GM19452 (cell line): ENCODE measurements at regions not wholly inside any gene's neighbourhood (a gene's known extent, or its start where the extent isn't known, plus 50 kb on each side); places are given as distances from the start of the nearest gene placed in this dataset.

ENCODE experiments used
- ATAC-seq: cut with Tn5 transposase; IDR thresholded peaks from one replicate; pipeline ENCODE4 v1.9.1; 2021; ENCODE audit not compliant: unreplicated experiment

DNA sequence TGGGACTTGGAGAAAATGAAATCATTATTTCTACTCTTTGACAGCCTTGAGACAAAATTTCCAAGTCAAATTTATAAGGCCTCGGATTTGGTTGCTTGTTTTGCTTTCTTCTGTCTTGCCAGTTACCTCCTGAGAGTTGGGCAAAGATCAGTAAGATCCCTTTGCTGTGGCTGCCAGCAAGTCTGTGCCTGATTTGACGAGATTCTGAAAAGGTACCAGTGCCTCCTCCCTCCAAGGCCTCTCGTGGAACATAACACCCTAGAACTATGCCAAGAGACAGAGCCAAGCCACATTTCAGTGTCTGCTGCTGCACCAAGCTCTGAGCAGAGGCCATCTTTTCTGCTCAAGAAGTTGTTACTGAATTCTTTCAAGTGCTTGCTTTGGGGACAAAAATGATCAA, 61.0 kb downstream of the GTPBP8 start:
- no peak for ATAC-seq

DNA sequence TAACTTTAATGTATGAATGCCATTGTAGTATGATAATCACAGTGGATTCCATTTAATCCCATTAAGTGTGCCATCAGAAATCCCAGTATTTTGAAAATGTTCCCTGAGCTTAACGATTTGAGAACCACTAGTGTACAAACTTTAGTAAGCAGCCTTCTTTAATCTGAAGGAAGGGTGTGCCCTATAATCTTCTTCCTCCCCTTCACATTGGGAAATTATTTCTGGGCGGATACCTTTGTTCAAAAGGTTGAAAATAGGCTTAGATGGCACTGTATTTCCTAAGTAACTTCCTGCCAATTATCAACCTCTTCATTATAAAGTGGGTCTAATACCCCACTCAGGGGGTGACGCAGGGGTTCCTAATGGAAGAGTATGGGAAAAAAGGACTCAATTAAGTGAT, 62.4 kb downstream of the GTPBP8 start:
- ATAC-seq, result no peak

DNA sequence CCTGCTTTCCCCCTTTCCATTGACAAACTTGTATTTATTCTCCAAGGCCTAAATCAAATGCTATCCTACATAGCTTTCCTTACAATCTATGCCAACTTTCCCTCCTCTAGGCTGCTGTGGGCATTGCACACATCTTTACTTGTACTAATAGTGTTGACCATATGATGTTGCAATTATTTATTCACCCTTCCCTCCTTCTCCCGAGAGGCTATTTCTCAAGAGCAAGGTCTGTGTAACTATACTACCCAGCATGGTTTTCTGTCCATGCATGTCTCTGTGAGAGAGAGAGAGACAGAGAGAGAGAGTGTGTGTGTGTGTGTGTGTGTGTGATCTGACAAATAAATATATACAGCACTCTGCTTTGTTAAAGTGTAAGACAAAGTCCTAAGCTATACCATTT, 63.8 kb downstream of the GTPBP8 start:
- ATAC-seq, result no peak

DNA sequence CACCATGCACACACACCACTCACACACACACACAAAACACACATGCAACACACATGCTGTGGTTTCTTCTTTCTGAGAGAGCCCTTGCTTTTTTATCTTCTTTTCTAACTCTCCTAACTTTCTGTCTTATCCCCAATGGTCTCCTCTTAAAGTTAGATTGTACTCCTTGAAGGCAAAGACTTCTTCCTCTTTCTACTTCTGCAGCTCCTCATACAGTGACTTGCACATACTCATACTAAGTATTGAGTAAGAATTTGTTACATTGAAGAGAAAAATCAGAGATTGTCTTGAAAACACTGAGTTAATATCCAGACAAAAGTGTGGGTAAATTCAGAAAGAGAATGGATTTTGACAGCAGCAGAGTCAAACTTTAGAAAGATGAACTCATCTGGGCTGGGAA, 64.4 kb downstream of the GTPBP8 start:
- no peak for ATAC-seq

- no peak for ATAC-seq
Measured at GRCh38 chr3:113055961-113056360, 65.2 kb downstream of the GTPBP8 start.

GRCh38 chr3:113057117-113057516, 66.3 kb downstream of the GTPBP8 start:
- ATAC-seq, result peak; percentile 77

- no peak for ATAC-seq
Measured at GRCh38 chr3:113058188-113058587, 67.4 kb downstream of the GTPBP8 start.

DNA sequence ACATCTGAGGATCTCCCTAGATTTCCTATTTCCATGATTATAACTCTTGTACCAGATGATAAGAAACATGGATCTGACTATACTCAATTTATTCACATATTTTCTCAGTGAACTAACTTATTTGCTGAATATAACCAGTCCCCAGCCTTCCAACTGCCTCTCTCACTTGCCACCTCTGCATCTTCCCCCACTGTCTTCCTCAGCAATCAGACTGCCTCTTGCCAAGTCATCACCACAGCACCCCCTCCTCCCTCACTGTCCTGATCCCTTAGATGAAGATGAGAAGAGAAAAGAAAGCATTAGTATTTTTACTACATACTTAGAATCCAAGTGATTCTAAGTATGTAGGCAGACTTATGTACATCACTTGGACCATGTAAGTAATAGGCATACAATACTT, 71.9 kb downstream of the GTPBP8 start:
- no peak for ATAC-seq

DNA sequence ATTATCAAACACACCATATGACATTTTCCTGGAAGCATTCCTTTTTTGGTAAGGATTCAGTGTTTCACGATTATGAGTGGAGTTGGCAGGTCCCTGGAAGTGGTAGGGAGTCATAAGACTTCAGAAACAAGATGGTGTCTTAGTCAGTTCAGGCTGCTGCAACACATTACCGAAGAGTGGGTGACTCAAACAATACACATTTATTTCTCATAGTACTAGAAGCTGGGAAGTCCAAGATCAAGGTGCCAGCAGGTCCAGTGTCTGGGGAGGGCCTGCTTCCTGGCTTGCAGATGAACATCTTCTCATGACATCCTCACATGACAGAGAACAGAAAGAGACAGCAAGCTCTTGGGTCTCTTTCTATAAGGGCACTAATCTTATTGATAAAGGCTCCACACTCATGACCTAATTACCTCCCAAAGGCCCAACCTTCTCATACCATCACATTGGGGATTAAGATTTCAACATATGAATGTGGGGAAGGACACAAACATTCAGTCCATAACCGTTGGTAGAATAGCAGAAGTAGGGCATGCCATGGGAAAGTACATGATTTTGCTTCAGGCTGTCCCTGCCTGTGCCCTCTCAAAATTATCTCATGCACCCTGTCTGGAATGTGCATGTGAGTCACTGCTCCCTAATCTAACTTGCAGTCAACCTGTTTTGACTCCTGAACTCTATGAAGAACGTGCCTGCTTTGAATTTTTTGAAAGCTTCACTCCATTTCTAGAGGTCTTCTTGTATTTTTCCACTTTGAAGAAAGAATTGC, 72.5 kb downstream of the GTPBP8 start:
- ATAC-seq, result no peak

GRCh38 chr3:113064183-113064582, 73.4 kb downstream of the GTPBP8 start:
- no peak for ATAC-seq

DNA sequence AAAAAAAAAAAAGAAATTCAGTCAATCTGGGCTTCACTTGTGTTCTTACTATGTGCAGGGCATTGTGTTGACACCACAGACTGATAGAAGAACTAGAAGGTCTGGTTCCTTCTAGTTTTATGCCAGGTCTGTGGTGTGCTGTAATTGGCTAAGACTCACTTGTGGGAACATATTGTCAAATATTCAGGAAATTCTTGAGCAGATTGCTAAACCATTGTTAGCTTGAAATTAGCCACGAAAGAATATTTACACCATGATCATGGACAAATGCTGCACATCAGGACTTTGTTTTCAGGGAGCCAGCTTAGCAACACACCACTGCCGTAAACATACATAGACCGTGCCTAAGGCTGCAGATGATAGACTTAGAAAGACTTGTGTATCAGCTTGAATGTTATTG, 74.6 kb downstream of the GTPBP8 start:
- ATAC-seq, result no peak

- ATAC-seq, result no peak
Measured at GRCh38 chr3:113070072-113070640, 79.4 kb downstream of the GTPBP8 start.

DNA sequence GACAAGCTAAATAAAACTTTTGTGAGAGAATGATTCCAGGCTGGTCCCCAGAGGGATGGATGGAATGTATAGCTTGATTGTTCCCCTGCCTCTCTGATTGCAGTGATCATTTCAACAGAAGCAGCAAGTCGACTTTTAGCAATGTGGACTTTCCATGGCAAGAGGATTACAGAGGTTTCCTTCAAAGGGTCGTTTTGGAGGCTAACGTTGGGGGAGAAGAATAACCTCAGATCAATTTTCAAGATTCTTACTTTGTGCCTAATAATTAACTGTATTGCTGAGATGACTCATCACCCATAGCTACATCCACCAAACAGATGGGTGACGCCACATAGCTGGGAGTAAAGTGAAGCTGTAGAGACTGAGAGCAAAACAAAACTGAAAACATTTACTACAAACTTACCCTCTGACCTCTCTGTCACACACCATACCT, 79.9 kb downstream of the GTPBP8 start:
- peak; percentile 99 for ATAC-seq

GRCh38 chr3:113075588-113075987, 84.8 kb downstream of the GTPBP8 start:
- ATAC-seq, result no peak

DNA sequence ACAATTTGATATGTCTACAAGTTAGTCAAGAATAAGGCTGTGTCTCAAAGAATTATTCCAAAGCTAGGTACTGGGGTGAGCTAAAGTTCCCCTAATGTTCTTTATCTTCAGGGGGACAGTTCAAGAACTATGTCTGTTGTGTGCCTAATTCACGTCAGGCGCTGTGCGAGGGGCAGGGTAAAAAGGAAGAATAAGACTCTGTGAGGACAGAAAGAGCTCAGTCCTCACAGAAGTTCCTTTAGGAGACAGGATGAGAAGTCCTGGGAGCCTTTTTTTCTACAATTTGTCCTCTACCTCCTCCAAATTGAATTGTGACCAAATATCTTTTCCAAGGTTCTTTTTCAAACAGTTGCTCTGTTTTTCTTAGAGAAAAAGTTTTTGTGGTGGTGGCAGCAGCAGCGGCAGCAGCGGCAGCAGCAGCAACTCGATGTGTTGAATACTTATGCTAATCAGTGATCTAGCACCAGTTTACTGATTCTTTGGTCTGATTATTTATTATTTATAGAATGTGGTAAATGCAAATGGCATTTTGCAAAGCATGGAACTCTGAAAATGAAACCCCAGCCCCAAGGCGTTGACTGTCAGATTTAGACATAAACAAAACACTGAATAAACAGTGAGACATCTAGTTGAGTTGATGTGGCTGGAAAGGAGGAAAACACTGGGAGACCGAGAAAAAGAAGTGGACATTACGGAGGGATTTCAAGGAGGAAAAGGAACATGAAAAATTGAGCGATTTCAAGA, 88.6 kb downstream of the GTPBP8 start:
- peak; percentile 72 for ATAC-seq

DNA sequence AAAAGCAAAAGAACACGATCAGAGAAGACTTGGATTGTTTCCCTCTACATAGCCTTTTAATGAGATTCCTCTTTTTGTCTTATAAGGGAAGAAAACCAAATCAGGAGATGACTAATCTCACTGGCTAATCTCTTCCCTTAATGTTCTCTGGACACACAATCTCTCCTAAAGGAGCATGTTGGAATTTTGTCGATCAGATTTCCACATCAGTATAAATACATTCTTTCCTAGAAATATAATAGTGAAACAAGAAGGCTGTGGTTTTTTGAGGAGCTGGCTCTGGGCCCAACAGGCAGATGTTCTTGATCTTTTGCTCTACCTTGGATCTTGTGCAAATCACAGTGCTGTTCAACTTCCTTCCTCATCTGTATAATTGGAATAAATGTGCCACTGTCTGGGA, 94.0 kb downstream of the GTPBP8 start:
- no peak for ATAC-seq

DNA sequence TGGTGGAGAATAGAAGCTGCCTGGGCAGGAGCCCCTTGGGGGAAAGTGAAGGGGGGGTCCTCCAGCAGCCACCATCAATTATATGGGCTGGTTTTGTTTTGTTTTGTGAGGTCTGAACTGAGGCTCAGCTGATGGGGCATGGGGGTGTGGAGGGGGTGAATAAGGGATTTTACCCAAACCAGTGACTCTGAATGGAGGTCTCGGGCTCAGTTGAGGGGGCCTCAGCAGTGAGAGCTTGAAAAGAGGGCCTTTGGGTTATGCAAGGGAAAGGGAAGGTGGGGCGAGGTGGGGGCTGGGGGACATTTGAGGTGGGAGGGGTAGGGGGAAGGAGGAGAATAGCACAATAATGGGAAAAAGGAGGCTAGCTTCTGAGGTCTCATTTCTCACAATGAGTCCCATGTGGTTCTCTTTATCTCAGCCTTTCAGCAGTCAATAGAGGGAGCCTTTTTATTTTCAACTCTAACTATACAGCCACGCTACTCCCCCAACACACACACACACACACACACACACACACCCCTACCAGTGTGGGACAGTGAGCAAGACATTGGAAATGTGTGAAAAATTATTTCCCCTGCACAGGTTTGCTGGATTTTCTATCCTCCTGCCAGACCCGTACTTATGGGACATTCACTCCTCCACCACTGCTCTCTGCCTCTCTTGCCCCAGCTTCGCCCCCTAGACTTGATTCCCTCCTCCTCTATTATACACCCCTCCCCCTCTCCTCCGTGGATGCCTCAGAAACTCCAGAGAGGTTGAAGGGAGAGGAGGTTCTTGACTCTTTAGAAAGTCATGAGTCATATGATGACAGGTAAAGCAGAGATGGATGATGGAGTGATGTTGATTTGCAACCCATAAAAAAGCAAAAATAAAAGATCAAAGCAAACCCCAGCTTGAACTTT, 96.0 kb downstream of the GTPBP8 start:
- no peak for ATAC-seq

DNA sequence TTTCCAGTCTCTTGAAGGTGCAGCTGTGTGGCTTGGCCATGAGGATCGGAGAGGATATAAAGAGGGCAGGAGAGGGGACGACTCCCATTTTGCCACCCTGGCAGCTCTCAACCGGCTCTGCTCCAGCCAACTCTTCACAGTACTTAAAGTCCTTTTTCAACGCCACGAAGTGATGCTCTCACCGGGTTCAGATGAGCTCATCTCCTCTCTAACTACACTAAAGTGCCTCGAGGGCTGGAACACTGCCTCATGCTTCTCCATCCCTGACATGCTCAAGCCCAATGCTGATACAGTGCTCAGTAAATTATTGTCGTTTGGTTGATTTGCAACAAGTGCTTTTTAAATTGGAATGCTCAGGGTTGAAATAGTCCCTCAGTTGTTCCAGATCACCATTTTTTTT, 97.8 kb downstream of the GTPBP8 start:
- ATAC-seq, result no peak

GRCh38 chr3:113091417-113091816, 100.6 kb downstream of the GTPBP8 start:
- ATAC-seq, result no peak

GRCh38 chr3:113092746-113093145, 102.0 kb downstream of the GTPBP8 start:
- no peak for ATAC-seq
